Tibial nerve (tissue), 4 donors: ENCODE measurements at regions not wholly inside any gene's neighbourhood (a gene's known extent, or its start where the extent isn't known, plus 50 kb on each side); places are given as distances from the start of the nearest gene placed in this dataset.

Experiments used
- DNase-seq, 2 donors: peaks; one replicate each; pipeline ENCODE4 v3.0.0-alpha.2; 2019; ENCODE audit warnings: low spot score in 2 of 2
- H3K27ac ChIP-seq, 4 donors: fragments of 200-600 bp; sonication (generic) in 3 of 4; one replicate each; pipeline ENCODE4 v1.5.1; 2017 to 2019; ENCODE audit warnings: mild to moderate bottlenecking in 1 of 4
- H3K27me3 ChIP-seq, 2 donors: fragments of 200-600 bp; sonication (generic) in 1 of 2; one replicate each; pipeline versions ENCODE4 v1.5.1 to v1.6.0; 2017 to 2019
- H3K36me3 ChIP-seq, 3 donors: fragments of 200-600 bp; sonication (generic); one replicate each; pipeline ENCODE4 v1.5.1; 2018 to 2019
- H3K4me1 ChIP-seq, 4 donors: fragments of 200-600 bp; sonication (generic) in 3 of 4; one replicate each; pipeline ENCODE4 v1.5.1; 2017 to 2019
- H3K4me3 ChIP-seq, 4 donors: fragments of 200-600 bp; sonication (generic) in 3 of 4; one replicate each; pipeline ENCODE4 v1.5.1; 2017 to 2019; ENCODE audit warnings: mild to moderate bottlenecking in 1 of 4, moderate library complexity in 1 of 4
- H3K9me3 ChIP-seq, 4 donors: fragments of 200-600 bp; sonication (generic) in 3 of 4; one replicate each; pipeline ENCODE4 v1.5.1; 2017 to 2019
- EP300 ChIP-seq, 2 donors: sonication (generic); formaldehyde crosslinking; IDR thresholded peaks; one replicate each; pipeline ENCODE4 v1.6.1; 2017; ENCODE audit warnings: antibody characterized with exemption in 2 of 2, mild to moderate bottlenecking in 1 of 2
- POLR2A ChIP-seq, 2 donors: fragments of 450-650 bp; IDR thresholded peaks; one replicate each; pipeline ENCODE4 v1.6.1; 2017; ENCODE audit warnings: antibody characterized with exemption in 2 of 2, mild to moderate bottlenecking in 2 of 2, moderate library complexity in 2 of 2
- WGBS, 2 donors: methylation state at CpG; one replicate each; pipeline ENCODE4 v1.1.5; 2018; 5-methylcytosine and 5-hydroxymethylcytosine counted together
- TF ChIP-seq, protein P1 (sequence below), 5 experiments: fragments of 200-600 bp in 3 of 5; fragments of 450-650 bp in 2 of 5; sonication (generic) in 3 of 5; IDR thresholded peaks; one replicate each; pipeline ENCODE4 v1.5.1; 2016 to 2019; ENCODE audit warnings: antibody characterized with exemption in 5 of 5, mild to moderate bottlenecking in 3 of 5, moderate library complexity in 2 of 5

DNA sequence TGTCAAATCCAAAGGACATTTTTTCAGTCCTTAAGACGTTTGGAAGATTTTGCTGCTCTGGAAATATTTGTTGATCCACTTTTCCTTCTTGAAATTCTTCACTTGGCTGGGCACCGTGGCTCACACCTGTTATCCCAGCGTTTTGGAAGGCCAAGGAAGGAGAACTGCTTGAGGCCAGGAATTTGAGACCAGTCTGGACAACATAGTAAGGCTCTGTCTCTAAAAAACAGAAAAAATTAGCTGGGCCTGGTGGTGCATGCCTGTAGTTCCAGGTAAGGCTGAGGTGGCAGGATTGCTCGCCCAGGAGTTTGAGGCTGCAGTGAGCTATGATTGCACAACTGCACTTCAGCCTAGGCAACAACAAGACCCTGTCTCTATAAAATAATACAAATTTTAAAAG is 173.9 kb upstream of the MITF start:
- no peaks in the 10 kb centered on the region for H3K9me3 ChIP-seq
- H3K27me3 ChIP-seq = no peaks in the 10 kb centered on the region
- no peaks in the 10 kb centered on the region for H3K36me3 ChIP-seq
- TF ChIP-seq EP300 (IDR thresholded peaks at IDR 0.05) = no peak
- TF ChIP-seq POLR2A (IDR thresholded peaks at IDR 0.05) = no peak
- TF ChIP-seq, protein P1, sequence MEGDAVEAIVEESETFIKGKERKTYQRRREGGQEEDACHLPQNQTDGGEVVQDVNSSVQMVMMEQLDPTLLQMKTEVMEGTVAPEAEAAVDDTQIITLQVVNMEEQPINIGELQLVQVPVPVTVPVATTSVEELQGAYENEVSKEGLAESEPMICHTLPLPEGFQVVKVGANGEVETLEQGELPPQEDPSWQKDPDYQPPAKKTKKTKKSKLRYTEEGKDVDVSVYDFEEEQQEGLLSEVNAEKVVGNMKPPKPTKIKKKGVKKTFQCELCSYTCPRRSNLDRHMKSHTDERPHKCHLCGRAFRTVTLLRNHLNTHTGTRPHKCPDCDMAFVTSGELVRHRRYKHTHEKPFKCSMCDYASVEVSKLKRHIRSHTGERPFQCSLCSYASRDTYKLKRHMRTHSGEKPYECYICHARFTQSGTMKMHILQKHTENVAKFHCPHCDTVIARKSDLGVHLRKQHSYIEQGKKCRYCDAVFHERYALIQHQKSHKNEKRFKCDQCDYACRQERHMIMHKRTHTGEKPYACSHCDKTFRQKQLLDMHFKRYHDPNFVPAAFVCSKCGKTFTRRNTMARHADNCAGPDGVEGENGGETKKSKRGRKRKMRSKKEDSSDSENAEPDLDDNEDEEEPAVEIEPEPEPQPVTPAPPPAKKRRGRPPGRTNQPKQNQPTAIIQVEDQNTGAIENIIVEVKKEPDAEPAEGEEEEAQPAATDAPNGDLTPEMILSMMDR (IDR thresholded peaks at IDR 0.05) = no peak
- DNase-seq = no peak
- WGBS, 2 donors = 89% methylated on average over 4 of the region's 4 CpGs
- H3K4me1 ChIP-seq = peaks cover 0 to 22% (median 3%) of the 10 kb centered on the region in 4 donors
- H3K27ac ChIP-seq = no peak overlapping the region
- no peak overlapping the region for H3K4me3 ChIP-seq

DNA sequence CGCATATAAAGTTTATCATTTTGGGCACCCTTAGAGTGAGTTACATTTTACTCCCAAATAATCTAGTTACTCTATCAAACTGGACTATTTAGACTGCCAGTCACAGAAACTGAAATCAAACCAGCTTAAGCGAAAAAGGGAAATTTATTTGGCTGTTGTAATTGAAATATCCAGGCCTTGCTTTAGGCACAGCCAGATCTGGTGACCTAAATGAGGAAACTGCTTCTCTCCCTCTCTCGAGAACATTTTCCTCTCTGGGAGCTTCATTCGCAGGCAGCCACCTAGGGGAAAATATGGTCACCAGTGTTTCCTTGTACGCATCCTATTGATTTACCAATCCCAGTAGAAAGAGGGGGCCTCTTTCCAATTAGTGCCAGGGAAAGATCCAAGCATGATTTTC is 175.3 kb upstream of the MITF start:
- no peaks in the 10 kb centered on the region for H3K9me3 ChIP-seq
- no peak for DNase-seq
- H3K4me1 ChIP-seq = peaks cover 0 to 22% (median 8%) of the 10 kb centered on the region in 4 donors
- peak in 1 of 2 donors; percentile 27 for TF ChIP-seq EP300 (IDR thresholded peaks at IDR 0.05)
- no peak for TF ChIP-seq POLR2A (IDR thresholded peaks at IDR 0.05)
- TF ChIP-seq, protein P1 (IDR thresholded peaks at IDR 0.05) = no peak
- H3K4me3 ChIP-seq = no peak overlapping the region
- H3K27ac ChIP-seq = no peak overlapping the region
- H3K36me3 ChIP-seq = no peaks in the 10 kb centered on the region
- 88 to 90% methylated on average over 5 of the region's 5 CpGs for WGBS, 2 donors
- H3K27me3 ChIP-seq = no peaks in the 10 kb centered on the region

DNA sequence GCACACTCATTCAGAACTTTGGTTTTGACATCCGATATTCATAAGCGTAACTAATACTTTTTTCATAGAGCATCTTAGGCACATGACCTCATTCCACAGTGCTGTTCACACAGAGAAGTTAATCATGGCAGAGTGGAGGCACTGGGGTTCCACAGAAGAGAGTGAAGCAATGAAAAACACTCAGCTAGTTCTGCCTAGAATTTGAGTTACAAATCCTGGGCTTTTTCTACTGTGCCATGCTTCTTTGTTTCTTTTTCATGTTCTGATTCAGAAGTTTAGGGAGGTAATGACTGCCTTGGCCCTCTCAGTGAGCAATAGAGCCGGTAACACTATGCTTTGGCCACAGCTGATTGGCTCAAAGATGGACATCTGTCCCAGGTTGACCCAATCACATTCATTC is 176.1 kb upstream of the MITF start:
- Histone ChIP-seq H3K27me3 (no peaks in the 10 kb centered on the region), H3K9me3 (no peaks in the 10 kb centered on the region), H3K4me3 (no peak overlapping the region), H3K4me1 (peaks cover 0 to 21% (median 10%) of the 10 kb centered on the region in 4 donors), H3K36me3 (no peaks in the 10 kb centered on the region), H3K27ac (no peak overlapping the region)
- 88 to 91% methylated on average over 3 of the region's 3 CpGs for WGBS, 2 donors
- no peak for DNase-seq
- TF ChIP-seq POLR2A (IDR thresholded peaks at IDR 0.05) (no peak), EP300 (IDR thresholded peaks at IDR 0.05) (no peak)
- TF ChIP-seq, protein P1 (IDR thresholded peaks at IDR 0.05) = no peak

DNA sequence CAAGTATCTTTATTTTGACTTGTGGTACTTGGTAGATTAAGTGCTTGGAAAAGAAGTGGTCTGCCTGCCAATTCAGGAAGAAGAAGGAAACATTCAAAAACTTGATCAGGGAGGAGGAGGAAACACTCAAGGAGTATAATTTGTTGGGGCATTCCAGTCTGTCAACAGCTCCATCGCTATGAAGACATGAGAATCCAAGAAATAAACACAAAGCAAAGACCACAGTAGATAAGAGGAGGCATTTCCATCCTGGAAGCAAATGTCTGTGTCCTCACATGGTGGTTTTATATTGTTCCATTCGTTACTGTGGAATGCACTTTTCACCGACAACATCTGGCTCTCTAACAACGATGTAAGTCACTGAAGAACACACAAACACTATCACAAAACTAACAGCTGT is 176.1 kb upstream of the FRMD4B start:
- TF ChIP-seq, protein P1 (IDR thresholded peaks at IDR 0.05) = no peak
- TF ChIP-seq POLR2A (IDR thresholded peaks at IDR 0.05) = no peak
- TF ChIP-seq EP300 (IDR thresholded peaks at IDR 0.05) = no peak
- 25 to 28% methylated on average over 4 of the region's 4 CpGs for WGBS, 2 donors
- Histone ChIP-seq H3K27ac (no peak overlapping the region), H3K36me3 (no peaks in the 10 kb centered on the region), H3K9me3 (no peaks in the 10 kb centered on the region), H3K4me3 (no peak overlapping the region), H3K27me3 (no peaks in the 10 kb centered on the region), H3K4me1 (peaks cover 0 to 23% (median 8%) of the 10 kb centered on the region in 4 donors)
- no peak for DNase-seq

DNA sequence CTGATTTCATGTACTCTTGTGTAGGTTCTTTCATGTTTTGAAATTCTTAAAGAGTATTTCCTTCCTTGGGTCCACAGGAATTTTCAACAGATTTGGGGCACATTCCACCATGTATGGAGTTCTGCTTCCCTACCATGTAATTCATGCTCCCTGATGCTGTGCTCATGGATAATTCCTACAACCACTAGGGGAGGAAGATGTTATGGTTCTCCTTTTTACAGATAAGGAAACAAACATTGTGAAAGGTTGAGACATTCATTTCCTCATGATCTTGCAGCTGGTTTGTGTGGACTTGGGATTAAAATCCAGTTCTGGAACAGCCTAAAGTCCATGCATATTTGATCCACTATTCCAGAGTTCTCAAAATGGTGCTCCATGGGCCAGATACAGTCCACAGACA is 174.9 kb upstream of the FRMD4B start:
- Histone ChIP-seq H3K4me3 (no peak overlapping the region), H3K27me3 (no peaks in the 10 kb centered on the region), H3K4me1 (peaks cover 0 to 23% (median 8%) of the 10 kb centered on the region in 4 donors), H3K27ac (no peak overlapping the region), H3K36me3 (no peaks in the 10 kb centered on the region), H3K9me3 (no peaks in the 10 kb centered on the region)
- no peak for DNase-seq
- TF ChIP-seq, protein P1 (IDR thresholded peaks at IDR 0.05) = peak in 1 of 5 experiments; percentile 35
- TF ChIP-seq EP300 (IDR thresholded peaks at IDR 0.05) (peak in 1 of 2 donors; percentile 55), POLR2A (IDR thresholded peaks at IDR 0.05) (no peak)
